Sigmoid colon (tissue), 4 donors: ENCODE measurements at regions not wholly inside any gene's neighbourhood (a gene's known extent, or its start where the extent isn't known, plus 50 kb on each side); places are given as distances from the start of the nearest gene placed in this dataset.

ENCODE experiments used
- EP300 ChIP-seq, 4 donors: sonication (generic); formaldehyde crosslinking; IDR thresholded peaks; one replicate each; pipeline ENCODE4 v1.6.1; 2017; ENCODE audit warnings: antibody characterized with exemption in 4 of 4
- POLR2A ChIP-seq, 2 donors: fragments of 450-650 bp; IDR thresholded peaks; one replicate each; pipeline ENCODE4 v1.6.1; 2016; ENCODE audit warnings: antibody characterized with exemption in 2 of 2, mild to moderate bottlenecking in 2 of 2, moderate library complexity in 2 of 2
- TF ChIP-seq, protein P1 (sequence below), 4 experiments: fragments of 450-650 bp in 3 of 4; fragments of 200-600 bp in 1 of 4; IDR thresholded peaks; one replicate each; pipeline ENCODE4 v1.5.1; 2016 to 2019; ENCODE audit warnings: antibody characterized with exemption in 4 of 4, mild to moderate bottlenecking in 3 of 4, moderate library complexity in 2 of 4

GRCh38 chr2:172333235-172333977 is 94.0 kb upstream of the ITGA6 start:
- TF ChIP-seq, protein P1, sequence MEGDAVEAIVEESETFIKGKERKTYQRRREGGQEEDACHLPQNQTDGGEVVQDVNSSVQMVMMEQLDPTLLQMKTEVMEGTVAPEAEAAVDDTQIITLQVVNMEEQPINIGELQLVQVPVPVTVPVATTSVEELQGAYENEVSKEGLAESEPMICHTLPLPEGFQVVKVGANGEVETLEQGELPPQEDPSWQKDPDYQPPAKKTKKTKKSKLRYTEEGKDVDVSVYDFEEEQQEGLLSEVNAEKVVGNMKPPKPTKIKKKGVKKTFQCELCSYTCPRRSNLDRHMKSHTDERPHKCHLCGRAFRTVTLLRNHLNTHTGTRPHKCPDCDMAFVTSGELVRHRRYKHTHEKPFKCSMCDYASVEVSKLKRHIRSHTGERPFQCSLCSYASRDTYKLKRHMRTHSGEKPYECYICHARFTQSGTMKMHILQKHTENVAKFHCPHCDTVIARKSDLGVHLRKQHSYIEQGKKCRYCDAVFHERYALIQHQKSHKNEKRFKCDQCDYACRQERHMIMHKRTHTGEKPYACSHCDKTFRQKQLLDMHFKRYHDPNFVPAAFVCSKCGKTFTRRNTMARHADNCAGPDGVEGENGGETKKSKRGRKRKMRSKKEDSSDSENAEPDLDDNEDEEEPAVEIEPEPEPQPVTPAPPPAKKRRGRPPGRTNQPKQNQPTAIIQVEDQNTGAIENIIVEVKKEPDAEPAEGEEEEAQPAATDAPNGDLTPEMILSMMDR (IDR thresholded peaks at IDR 0.05): no peak
- TF ChIP-seq EP300 (IDR thresholded peaks at IDR 0.05) (no peak), POLR2A (IDR thresholded peaks at IDR 0.05) (no peak)
